H9 (cell line): ENCODE measurements at regions not wholly inside any gene's neighbourhood (a gene's known extent, or its start where the extent isn't known, plus 50 kb on each side); places are given as distances from the start of the nearest gene placed in this dataset.

Source experiments
- DNase-seq: peaks from one replicate; pipeline ENCODE4 v3.0.0-alpha.2; 2017
- H2AFZ ChIP-seq: one replicate; pipeline ENCODE4 v1.6.1; 2013; ENCODE audit warnings: mild to moderate bottlenecking, low read length, control low read depth, moderate library complexity
- H2AK5ac ChIP-seq: 2 replicates; pipeline ENCODE4 v1.6.1; 2013; ENCODE audit warnings: low read length, control low read depth, mixed read lengths; ENCODE audit not compliant: insufficient read length
- H2BK120ac ChIP-seq: one replicate; pipeline ENCODE4 v1.6.1; 2013; ENCODE audit warnings: low read depth, mild to moderate bottlenecking, low read length, control low read depth, inconsistent platforms; ENCODE audit not compliant: poor library complexity, severe bottlenecking
- H2BK12ac ChIP-seq: 2 replicates; pipeline ENCODE4 v1.6.1; 2013; ENCODE audit warnings: low read length, control low read depth, mixed read lengths, low read depth; ENCODE audit not compliant: insufficient read length
- H2BK15ac ChIP-seq: 2 replicates; pipeline ENCODE4 v1.6.1; 2013; ENCODE audit warnings: low read depth, low read length, control low read depth
- H2BK20ac ChIP-seq: one replicate; pipeline ENCODE4 v1.6.1; 2013; ENCODE audit warnings: low read depth, mild to moderate bottlenecking, low read length, control low read depth, inconsistent platforms; ENCODE audit not compliant: poor library complexity, severe bottlenecking
- H2BK5ac ChIP-seq: 2 replicates; pipeline ENCODE4 v1.6.1; 2013; ENCODE audit warnings: low read length, control low read depth, mixed read lengths; ENCODE audit not compliant: insufficient read length
- H3K14ac ChIP-seq: 2 replicates; pipeline ENCODE4 v1.6.1; 2013; ENCODE audit warnings: low read length, control low read depth; ENCODE audit not compliant: insufficient read depth
- H3K18ac ChIP-seq: 2 replicates; pipeline ENCODE4 v1.6.1; 2013; ENCODE audit warnings: low read depth, mild to moderate bottlenecking, mixed read lengths, low read length, control low read depth; ENCODE audit not compliant: insufficient read length
- H3K23ac ChIP-seq: 2 replicates; pipeline ENCODE4 v1.6.1; 2013; ENCODE audit warnings: low read length, control low read depth, mixed read lengths, low read depth; ENCODE audit not compliant: insufficient read length
- H3K23me2 ChIP-seq: 2 replicates; pipeline ENCODE4 v1.6.1; 2013; ENCODE audit warnings: low read depth, mild to moderate bottlenecking, mixed read lengths, low read length, control low read depth; ENCODE audit not compliant: insufficient read length, poor library complexity, severe bottlenecking
- H3K27ac ChIP-seq: 2 replicates; pipeline ENCODE4 v1.5.1; 2013; ENCODE audit warnings: low read length, control low read depth, mixed read lengths, low read depth; ENCODE audit not compliant: insufficient read length
- H3K27me3 ChIP-seq: 2 replicates; pipeline ENCODE4 v1.6.1; 2013; ENCODE audit warnings: low read length, control low read depth, inconsistent platforms; ENCODE audit not compliant: insufficient read depth
- H3K4ac ChIP-seq: 2 replicates; pipeline ENCODE4 v1.6.1; 2013; ENCODE audit warnings: low read depth, mild to moderate bottlenecking, control low read depth, inconsistent platforms, low read length, moderate library complexity
- H3K4me1 ChIP-seq: 2 replicates; pipeline ENCODE4 v1.6.1; 2013; ENCODE audit warnings: low read length, control low read depth, inconsistent platforms; ENCODE audit not compliant: insufficient read depth
- H3K4me2 ChIP-seq: 2 replicates; pipeline ENCODE4 v1.6.1; 2013; ENCODE audit warnings: low read length, control low read depth, mixed read lengths; ENCODE audit not compliant: insufficient read length, insufficient read depth
- H3K56ac ChIP-seq: 2 replicates; pipeline ENCODE4 v1.6.1; 2013; ENCODE audit warnings: low read depth, mild to moderate bottlenecking, mixed read lengths, low read length, control low read depth; ENCODE audit not compliant: insufficient read length
- H3K79me1 ChIP-seq: 2 replicates; pipeline ENCODE4 v1.6.1; 2013; ENCODE audit warnings: low read depth, mild to moderate bottlenecking, moderate library complexity, low read length, control low read depth, inconsistent platforms; ENCODE audit not compliant: insufficient read depth, poor library complexity, severe bottlenecking
- H3K79me2 ChIP-seq: 2 replicates; pipeline ENCODE4 v1.6.1; 2013; ENCODE audit warnings: low read length, control low read depth, inconsistent platforms; ENCODE audit not compliant: insufficient read depth
- H3K9ac ChIP-seq: 2 replicates; pipeline ENCODE4 v1.6.1; 2013; ENCODE audit warnings: low read length, control low read depth, mixed read lengths; ENCODE audit not compliant: insufficient read length; ENCODE audit errors: extremely low read depth
- H3K9me3 ChIP-seq: one replicate; pipeline ENCODE4 v1.6.1; 2013; ENCODE audit warnings: low read depth, low read length, inconsistent platforms; ENCODE audit not compliant: control insufficient read depth
- H3T11ph ChIP-seq: one replicate; pipeline ENCODE4 v1.6.1; 2013; ENCODE audit warnings: mild to moderate bottlenecking, low read length, control low read depth, inconsistent platforms
- H4K20me1 ChIP-seq: one replicate; pipeline ENCODE4 v1.6.1; 2013; ENCODE audit not compliant: control insufficient read depth, insufficient read length, insufficient read depth
- H4K5ac ChIP-seq: 2 replicates; pipeline ENCODE4 v1.6.1; 2013; ENCODE audit warnings: low read depth, mild to moderate bottlenecking, mixed read lengths, low read length, control low read depth; ENCODE audit not compliant: insufficient read length
- H4K8ac ChIP-seq: replicated peaks from 2 replicates; pipeline ENCODE4 v1.6.1; 2013; ENCODE audit warnings: low read length, control low read depth, mixed read lengths, low read depth; ENCODE audit not compliant: insufficient read length
- H4K91ac ChIP-seq: 2 replicates; pipeline ENCODE4 v1.6.1; 2013; ENCODE audit warnings: low read depth, mild to moderate bottlenecking, moderate library complexity, mixed read lengths, low read length, control low read depth; ENCODE audit not compliant: insufficient read length
- H3K27ac Mint-ChIP-seq, 3 experiments: 2 replicates in 2 of 3; 3 replicates in 1 of 3; pipeline ENCODE4 v1.8.0; 2020 to 2021; ENCODE audit warnings: mixed read lengths in 3 of 3, mild to moderate bottlenecking in 1 of 3, moderate library complexity in 1 of 3
- H3K27me3 Mint-ChIP-seq: 2 replicates; pipeline ENCODE4 v1.8.0; 2021; ENCODE audit warnings: low read depth, mild to moderate bottlenecking, moderate library complexity, mixed read lengths
- H3K36me3 Mint-ChIP-seq, 3 experiments: 2 replicates in 2 of 3; 3 replicates in 1 of 3; pipeline ENCODE4 v1.8.0; 2020 to 2021; ENCODE audit warnings: low read depth in 3 of 3, mixed read lengths in 3 of 3; ENCODE audit not compliant: insufficient read depth in 1 of 3
- H3K4me1 Mint-ChIP-seq, 2 experiments: 2 replicates each; pipeline ENCODE4 v1.8.0; 2020; ENCODE audit warnings: mixed read lengths in 2 of 2
- H3K4me3 Mint-ChIP-seq, 2 experiments: 2 replicates in 1 of 2; 3 replicates in 1 of 2; pipeline ENCODE4 v1.8.0; 2020 to 2021; ENCODE audit warnings: mild to moderate bottlenecking in 2 of 2, mixed read lengths in 2 of 2, moderate library complexity in 1 of 2
- H3K9me3 Mint-ChIP-seq, 2 experiments: 2 replicates in 1 of 2; 3 replicates in 1 of 2; pipeline ENCODE4 v1.8.0; 2020; ENCODE audit warnings: mild to moderate bottlenecking in 2 of 2, mixed read lengths in 2 of 2, moderate library complexity in 1 of 2
- WGBS: extraction: QIAGEN DNeasy Blood & Tissue Kit; methylation state at CpG from one replicate; pipeline ENCODE4 v1.1.7; 2013; ENCODE audit warnings: missing lambda C conversion rate, low lambda C conversion rate, mixed read lengths; ENCODE audit not compliant: insufficient read length; ENCODE audit errors: extremely low coverage; 5-methylcytosine and 5-hydroxymethylcytosine counted together
- TF ChIP-seq, protein P1 (sequence below): fragments of 200-600 bp; sonication (generic); conservative IDR thresholded peaks from 3 replicates; pipeline ENCODE4 v1.8.0; 2021; ENCODE audit warnings: antibody characterized with exemption, mild to moderate bottlenecking

- Mint-ChIP-seq H3K4me3 (no peak overlapping the region), H3K9me3 (no peaks in the 10 kb centered on the region), H3K4me1 (peaks cover 41 to 43% of the 10 kb centered on the region in 2 experiments), H3K27ac (peak overlapping the region in 1 of 3 experiments; percentile 53; a peak in 1 of 7 replicates), H3K27me3 (no peaks in the 10 kb centered on the region; the same call in none of the 2 replicates), H3K36me3 (no peaks in the 10 kb centered on the region)
- H4K91ac ChIP-seq = no peak overlapping the region
- H3K9ac ChIP-seq = no peak overlapping the region
- H3K79me1 ChIP-seq = no peaks in the 10 kb centered on the region
- no peaks in the 10 kb centered on the region for H3K23me2 ChIP-seq
- no peak overlapping the region for H3K4ac ChIP-seq
- no peaks in the 10 kb centered on the region for H3K27me3 ChIP-seq
- H4K20me1 ChIP-seq = no peaks in the 10 kb centered on the region
- no peak for DNase-seq
- H3T11ph ChIP-seq = no peak overlapping the region
- H4K8ac ChIP-seq = no peak overlapping the region
- WGBS = no CpG with 5 or more reads among the region's 3 CpGs
- H3K18ac ChIP-seq = no peak overlapping the region
- H2BK5ac ChIP-seq = no peak overlapping the region
- no peak overlapping the region for H3K23ac ChIP-seq
- TF ChIP-seq, protein P1, sequence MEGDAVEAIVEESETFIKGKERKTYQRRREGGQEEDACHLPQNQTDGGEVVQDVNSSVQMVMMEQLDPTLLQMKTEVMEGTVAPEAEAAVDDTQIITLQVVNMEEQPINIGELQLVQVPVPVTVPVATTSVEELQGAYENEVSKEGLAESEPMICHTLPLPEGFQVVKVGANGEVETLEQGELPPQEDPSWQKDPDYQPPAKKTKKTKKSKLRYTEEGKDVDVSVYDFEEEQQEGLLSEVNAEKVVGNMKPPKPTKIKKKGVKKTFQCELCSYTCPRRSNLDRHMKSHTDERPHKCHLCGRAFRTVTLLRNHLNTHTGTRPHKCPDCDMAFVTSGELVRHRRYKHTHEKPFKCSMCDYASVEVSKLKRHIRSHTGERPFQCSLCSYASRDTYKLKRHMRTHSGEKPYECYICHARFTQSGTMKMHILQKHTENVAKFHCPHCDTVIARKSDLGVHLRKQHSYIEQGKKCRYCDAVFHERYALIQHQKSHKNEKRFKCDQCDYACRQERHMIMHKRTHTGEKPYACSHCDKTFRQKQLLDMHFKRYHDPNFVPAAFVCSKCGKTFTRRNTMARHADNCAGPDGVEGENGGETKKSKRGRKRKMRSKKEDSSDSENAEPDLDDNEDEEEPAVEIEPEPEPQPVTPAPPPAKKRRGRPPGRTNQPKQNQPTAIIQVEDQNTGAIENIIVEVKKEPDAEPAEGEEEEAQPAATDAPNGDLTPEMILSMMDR = no peak
- H3K4me1 ChIP-seq = peaks cover 13% of the 10 kb centered on the region
- no peaks in the 10 kb centered on the region for H3K9me3 ChIP-seq
- no peak overlapping the region for H2BK120ac ChIP-seq
- no peak overlapping the region for H3K14ac ChIP-seq
- no peak overlapping the region for H2AK5ac ChIP-seq
- no peak overlapping the region for H3K56ac ChIP-seq
- H4K5ac ChIP-seq = no peak overlapping the region
- no peak overlapping the region for H2BK12ac ChIP-seq
- no peak overlapping the region for H3K4me2 ChIP-seq
- H3K27ac ChIP-seq = no peak overlapping the region
- H2AFZ ChIP-seq = no peak overlapping the region
- H3K79me2 ChIP-seq = no peaks in the 10 kb centered on the region
- no peak overlapping the region for H2BK20ac ChIP-seq
- no peak overlapping the region for H2BK15ac ChIP-seq
Observed at GRCh38 chr1:208787219-208787618, 543.0 kb upstream of the PLXNA2 start.
